IPS-20b (cell line): ENCODE measurements at regions not wholly inside any gene's neighbourhood (a gene's known extent, or its start where the extent isn't known, plus 50 kb on each side); places are given as distances from the start of the nearest gene placed in this dataset.

Experiments used
- H3K27ac ChIP-seq: one replicate; pipeline ENCODE4 v1.5.1; 2013; ENCODE audit warnings: low read length
- H3K27me3 ChIP-seq: 2 replicates; pipeline ENCODE4 v1.6.1; 2013; ENCODE audit warnings: mild to moderate bottlenecking, low read length, inconsistent platforms; ENCODE audit not compliant: insufficient read depth
- H3K36me3 ChIP-seq: 2 replicates; pipeline ENCODE4 v1.6.1; 2013; ENCODE audit warnings: low read depth, mild to moderate bottlenecking, inconsistent platforms, low read length, moderate library complexity; ENCODE audit not compliant: insufficient read depth
- H3K4me1 ChIP-seq: 2 replicates; pipeline ENCODE4 v1.6.1; 2013; ENCODE audit warnings: mild to moderate bottlenecking, control low read depth, inconsistent platforms, low read length, moderate library complexity; ENCODE audit not compliant: insufficient read depth
- H3K4me3 ChIP-seq: 2 replicates; pipeline ENCODE4 v1.5.1; 2013; ENCODE audit warnings: mild to moderate bottlenecking, low read length, inconsistent platforms
- H3K9ac ChIP-seq: 2 replicates; pipeline ENCODE4 v1.6.1; 2013; ENCODE audit warnings: low read depth, mild to moderate bottlenecking, inconsistent platforms, low read length, moderate library complexity
- H3K9me3 ChIP-seq: 2 replicates; pipeline ENCODE4 v1.6.1; 2013; ENCODE audit warnings: mild to moderate bottlenecking, low read depth, low read length, inconsistent platforms; ENCODE audit not compliant: insufficient read depth

DNA sequence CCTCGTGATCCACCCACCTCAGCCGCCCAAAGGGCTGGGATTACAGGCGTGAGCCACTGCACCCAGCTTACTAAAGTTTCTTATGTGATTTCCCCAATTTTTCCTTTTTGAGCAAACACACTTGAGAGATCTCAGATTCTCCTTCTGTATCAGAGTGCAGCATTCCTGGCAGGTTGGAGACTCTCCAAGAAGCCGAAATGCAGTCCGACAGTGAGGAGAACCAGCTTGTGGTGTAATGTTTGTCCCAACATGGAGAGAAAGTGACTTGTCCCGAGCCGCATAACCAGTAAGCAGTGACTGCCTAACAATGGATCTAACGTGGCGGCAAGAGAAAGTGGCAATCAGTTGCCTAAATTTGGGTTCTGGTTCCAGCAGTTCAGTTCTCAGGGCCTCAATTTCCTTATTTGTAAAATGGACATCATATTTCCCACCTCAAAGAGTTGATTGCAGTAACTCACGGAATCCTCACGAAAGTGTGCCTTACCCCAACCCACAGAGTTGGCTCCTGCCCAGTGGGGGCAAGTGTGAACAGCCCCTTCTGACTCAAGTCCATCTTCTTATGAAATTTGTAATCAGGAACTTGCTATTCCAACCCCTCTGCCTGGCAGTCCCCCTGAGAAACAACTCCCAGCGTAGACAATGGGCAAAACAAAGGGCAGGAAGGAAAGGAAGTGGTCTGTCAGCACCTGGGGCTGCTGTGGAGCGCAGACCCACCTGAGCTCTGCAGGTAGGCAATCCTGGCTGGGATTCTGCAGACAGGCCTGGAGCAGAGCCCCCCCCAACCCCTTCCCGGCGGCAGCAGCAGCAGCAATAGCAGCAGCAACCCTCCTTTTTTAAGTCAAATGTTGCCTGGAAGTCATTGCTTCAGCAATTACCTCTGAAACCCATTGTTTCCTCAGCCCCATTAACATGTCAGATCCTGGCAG lies 223.6 kb upstream of the POU3F1 start:
- Histone ChIP-seq H3K9ac (peak overlapping the region; percentile 83), H3K27me3 (no peaks in the 10 kb centered on the region), H3K27ac (peak overlapping the region; percentile 99), H3K36me3 (no peaks in the 10 kb centered on the region), H3K4me3 (peak overlapping the region; percentile 47; the same call in 1 of the 2 replicates), H3K9me3 (no peaks in the 10 kb centered on the region), H3K4me1 (peaks cover 40% of the 10 kb centered on the region)

DNA sequence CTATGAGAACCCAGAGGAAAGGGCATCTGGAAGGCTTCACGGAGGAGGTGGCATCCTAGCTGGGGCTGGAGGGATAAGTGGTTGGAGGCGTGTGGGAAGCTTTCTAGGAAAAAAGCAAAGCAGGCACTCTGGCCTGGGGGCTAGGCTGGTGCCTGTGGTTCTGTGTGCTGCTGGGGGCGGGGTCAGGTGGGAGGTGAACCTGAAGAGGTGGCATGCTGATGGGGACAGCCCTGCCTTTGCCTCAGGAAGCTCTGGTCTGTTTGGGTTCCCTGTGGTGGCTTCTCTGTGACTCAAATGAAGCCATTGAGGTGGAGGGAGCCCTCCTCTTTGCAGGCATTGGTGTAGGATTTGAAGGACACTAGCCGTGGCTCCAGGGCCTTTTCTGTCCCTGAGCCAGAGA lies 221.6 kb upstream of the POU3F1 start:
- Histone ChIP-seq H3K36me3 (no peaks in the 10 kb centered on the region), H3K27ac (peak overlapping the region; percentile 18), H3K4me3 (no peak overlapping the region), H3K9me3 (no peaks in the 10 kb centered on the region), H3K9ac (0 out of 2 replicates have a peak overlapping the region, but pooled peaks have one; percentile 7), H3K27me3 (no peaks in the 10 kb centered on the region), H3K4me1 (peaks cover 34% of the 10 kb centered on the region)

DNA sequence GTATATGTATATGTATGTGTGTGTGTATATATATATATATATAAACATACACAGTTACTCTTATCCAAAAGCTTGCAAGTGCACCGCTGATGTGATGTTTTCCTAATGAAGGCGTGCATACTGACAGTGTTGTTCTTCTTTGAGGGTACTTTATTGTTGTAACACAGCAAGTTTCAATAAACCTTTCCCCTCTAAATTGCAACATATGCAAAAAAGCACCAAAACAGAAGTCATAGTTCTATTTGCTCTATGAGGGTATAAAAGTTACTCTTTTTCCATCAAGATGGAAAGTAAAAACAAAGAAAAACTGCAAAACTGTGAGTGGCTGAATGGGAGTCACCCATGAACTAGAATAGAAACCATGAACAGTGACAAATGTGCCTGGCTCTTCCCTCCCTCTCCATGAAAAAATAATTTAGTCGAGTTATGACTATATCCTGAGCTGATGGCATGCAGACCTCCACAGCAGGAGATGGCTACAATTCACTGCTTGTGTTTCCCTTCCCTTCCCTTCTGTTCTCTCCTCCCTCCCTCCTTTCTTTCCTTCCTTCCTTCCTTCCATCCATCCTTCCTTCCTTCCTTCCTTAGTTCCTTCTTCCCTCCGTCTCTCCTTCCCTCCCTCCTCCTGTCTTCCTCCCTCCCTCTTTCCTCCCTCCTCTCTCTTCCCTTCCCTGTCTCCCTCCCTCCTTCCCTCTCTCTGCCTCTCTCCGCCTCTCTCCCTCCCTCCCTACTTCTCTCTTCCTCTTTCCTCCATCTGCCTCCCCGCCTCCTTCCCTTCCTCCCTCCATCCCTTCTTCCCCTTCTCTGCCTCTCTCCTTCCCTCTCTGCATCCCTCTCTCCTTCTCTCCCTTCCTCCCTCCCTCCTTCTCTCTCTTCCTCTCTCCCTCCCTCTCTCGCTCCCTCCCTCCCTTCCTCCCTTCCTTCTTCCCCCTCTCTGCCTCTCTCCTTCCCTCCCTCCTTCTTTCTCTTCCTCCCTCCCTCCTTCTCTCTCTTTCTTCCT lies 220.7 kb upstream of the POU3F1 start:
- Histone ChIP-seq H3K9ac (no peak overlapping the region), H3K27ac (no peak overlapping the region), H3K27me3 (no peaks in the 10 kb centered on the region), H3K4me1 (peaks cover 25% of the 10 kb centered on the region), H3K9me3 (no peaks in the 10 kb centered on the region), H3K36me3 (no peaks in the 10 kb centered on the region), H3K4me3 (no peak overlapping the region)

DNA sequence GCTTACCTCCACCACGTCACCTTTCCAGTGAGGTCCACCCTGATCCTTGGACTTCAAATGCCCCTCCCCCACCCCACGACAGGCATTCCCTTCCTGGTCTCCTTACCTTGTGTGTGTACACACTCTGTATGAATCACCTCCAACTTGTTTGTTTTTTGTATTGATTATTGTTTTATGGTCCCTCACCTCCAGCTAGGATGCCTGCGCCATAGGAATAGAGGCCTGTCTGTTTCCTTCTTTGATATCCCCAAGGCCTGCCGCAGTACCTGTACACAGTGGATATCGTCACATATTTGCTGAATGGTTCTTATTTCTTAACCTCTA lies 219.6 kb upstream of the POU3F1 start:
- Histone ChIP-seq H3K4me1 (peaks cover 21% of the 10 kb centered on the region), H3K9me3 (no peaks in the 10 kb centered on the region), H3K9ac (no peak overlapping the region), H3K27ac (no peak overlapping the region), H3K27me3 (no peaks in the 10 kb centered on the region), H3K4me3 (no peak overlapping the region), H3K36me3 (no peaks in the 10 kb centered on the region)

DNA sequence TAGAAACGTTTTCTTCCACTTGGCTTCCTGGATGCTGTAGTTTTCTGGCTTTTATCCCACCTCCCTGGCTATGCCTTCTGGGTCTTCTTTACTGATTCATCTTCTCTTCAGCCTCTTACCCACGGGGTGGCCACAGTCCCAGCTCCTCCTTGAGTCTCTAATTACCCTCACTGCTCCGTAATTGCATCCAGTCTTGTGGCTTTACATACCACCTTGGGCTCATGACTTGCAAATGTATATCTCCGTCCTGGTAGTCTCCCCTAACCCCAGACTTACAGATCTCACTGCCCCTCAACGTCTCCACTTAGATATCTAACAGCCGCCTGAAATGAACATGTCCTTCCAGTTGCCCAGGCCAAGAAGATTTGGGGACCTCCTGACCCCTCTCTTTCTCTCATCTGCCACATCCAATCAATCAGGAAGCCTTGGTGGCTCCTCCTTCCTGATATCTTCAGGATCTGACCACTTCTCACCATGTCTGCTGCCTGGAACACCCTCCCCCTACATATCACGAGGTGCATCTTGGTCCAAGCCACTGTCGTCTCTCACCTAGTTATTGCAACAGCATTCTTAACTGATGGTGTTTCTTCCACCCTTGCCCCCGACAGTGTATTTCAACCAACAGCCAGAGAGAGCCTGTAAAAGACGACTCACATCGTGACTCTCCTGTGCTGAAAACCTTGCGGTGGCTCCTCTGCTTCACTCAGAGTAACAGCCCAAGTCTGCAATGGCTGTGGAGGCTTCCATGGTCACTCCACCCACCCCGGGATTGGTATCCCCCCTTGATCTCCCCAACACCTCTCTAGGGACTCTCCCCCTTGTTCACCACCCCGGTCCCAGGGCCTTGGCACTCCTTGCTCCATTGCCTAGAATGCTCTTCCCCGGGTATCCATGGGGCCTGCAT lies 219.0 kb upstream of the POU3F1 start:
- Histone ChIP-seq H3K27me3 (0 out of 2 replicates have a peak, but pooled peaks cover 4% of the 10 kb centered on the region), H3K9me3 (no peaks in the 10 kb centered on the region), H3K4me3 (no peak overlapping the region), H3K36me3 (no peaks in the 10 kb centered on the region), H3K4me1 (peaks cover 15% of the 10 kb centered on the region), H3K9ac (no peak overlapping the region), H3K27ac (no peak overlapping the region)

DNA sequence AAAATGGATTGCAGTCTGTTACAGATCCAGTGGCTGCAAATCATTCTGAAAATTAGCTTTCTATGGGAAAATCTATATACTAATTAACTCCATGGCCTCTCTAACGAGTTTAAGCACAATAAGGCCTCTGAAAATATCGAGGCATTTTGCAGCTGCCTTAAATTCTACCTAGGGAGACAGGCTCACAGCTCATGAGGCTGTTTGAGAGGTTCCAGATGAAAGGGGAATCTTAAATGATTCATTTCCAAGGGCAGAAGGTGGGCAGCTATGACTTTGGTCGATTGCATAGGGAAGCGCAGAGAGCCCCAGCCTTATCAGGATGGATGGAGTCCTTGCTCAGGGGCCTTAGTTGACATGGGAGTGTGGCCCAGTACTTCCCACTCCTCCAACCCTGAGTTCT lies 216.8 kb upstream of the POU3F1 start:
- H3K36me3 ChIP-seq, result no peaks in the 10 kb centered on the region

DNA sequence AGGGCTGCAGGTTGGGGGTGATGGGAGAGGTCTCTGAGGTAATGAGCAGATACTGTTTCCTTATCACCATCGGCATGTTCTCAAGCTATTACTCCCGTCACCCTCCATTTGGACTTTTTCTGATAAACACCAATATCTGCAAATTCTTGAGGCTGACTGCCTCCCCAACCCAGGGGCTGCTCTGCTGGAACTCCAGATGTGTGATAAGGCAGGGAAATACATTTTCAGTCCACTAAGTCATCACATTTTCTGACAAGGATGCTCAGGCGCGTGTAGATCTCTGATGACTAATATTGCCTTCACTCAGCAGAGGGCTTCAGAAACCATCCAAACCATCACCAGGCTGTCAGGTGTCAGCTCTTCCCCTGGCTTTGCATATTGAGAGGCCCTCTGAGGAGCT lies 215.0 kb upstream of the POU3F1 start:
- Histone ChIP-seq H3K4me3 (no peak overlapping the region), H3K9me3 (no peaks in the 10 kb centered on the region), H3K9ac (no peak overlapping the region), H3K27me3 (peaks cover 4% of the 10 kb centered on the region; the same call in 1 of the 2 replicates), H3K36me3 (no peaks in the 10 kb centered on the region), H3K4me1 (no peaks in the 10 kb centered on the region; the same call in 1 of the 2 replicates), H3K27ac (no peak overlapping the region)

More for the DNA sequence above, 216.8 kb upstream of the POU3F1 start:
- Histone ChIP-seq H3K27ac (no peak overlapping the region), H3K9me3 (no peaks in the 10 kb centered on the region), H3K4me3 (no peak overlapping the region), H3K4me1 (peaks cover 3% of the 10 kb centered on the region; the same call in 1 of the 2 replicates), H3K9ac (no peak overlapping the region), H3K27me3 (peaks cover 4% of the 10 kb centered on the region; the same call in 1 of the 2 replicates)

DNA sequence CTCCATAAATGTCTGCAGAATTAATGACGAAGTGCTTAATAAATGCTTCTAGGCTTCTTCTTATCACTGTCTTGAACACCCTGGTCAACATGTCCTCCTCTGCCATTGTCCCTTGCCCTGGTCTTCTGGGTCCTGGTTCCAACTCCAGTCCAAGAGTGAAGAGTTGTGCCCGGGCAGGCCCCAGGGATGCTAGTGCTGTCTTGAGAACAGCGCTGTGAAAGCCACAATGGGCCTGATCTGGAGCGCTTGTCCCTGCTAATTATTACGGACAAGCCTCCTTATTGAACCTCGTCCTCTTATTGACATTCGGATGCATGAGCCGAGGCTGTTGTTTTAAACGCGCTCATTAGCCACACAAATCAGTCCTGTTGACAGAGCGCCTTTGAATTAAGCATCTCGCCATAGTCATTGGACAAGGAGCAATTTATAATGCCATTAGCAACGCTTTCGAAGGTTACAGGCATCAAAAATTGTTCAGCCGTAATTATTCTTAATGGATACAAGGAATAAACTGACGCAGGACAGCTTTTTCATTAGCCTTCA lies 211.6 kb upstream of the POU3F1 start:
- H3K27me3 ChIP-seq, result peaks cover 10% of the 10 kb centered on the region; the same call in 1 of the 2 replicates
- H3K36me3 ChIP-seq, result no peaks in the 10 kb centered on the region
- no peaks in the 10 kb centered on the region for H3K4me1 ChIP-seq

DNA sequence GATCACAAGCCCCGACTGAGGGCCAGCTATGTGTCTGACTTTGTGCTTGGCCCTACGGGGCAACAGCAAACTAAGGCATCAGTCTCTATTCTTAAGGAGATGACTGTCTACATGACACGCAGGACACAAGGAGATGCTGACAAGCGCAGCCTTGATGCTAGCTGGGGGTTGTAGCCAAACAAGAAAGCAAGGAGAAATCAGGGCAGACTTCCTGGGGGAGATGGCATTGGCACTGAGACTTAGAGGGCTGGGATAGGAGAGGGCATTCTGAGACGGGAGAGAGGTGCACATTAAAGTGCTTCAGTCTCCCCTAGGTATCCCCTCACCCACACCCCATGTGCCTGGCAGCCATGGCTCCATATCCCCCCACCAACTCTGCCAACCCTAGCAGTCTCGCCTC lies 210.8 kb upstream of the POU3F1 start:
- no peaks in the 10 kb centered on the region for H3K9me3 ChIP-seq
- peaks cover 10% of the 10 kb centered on the region; the same call in 1 of the 2 replicates for H3K27me3 ChIP-seq
- H3K36me3 ChIP-seq, result no peaks in the 10 kb centered on the region
- H3K4me3 ChIP-seq, result no peak overlapping the region
- H3K4me1 ChIP-seq, result no peaks in the 10 kb centered on the region
- H3K9ac ChIP-seq, result no peak overlapping the region
- no peak overlapping the region for H3K27ac ChIP-seq

More for the DNA sequence above, 211.6 kb upstream of the POU3F1 start:
- Histone ChIP-seq H3K4me3 (no peak overlapping the region), H3K27ac (no peak overlapping the region), H3K9me3 (no peaks in the 10 kb centered on the region), H3K9ac (no peak overlapping the region)

DNA sequence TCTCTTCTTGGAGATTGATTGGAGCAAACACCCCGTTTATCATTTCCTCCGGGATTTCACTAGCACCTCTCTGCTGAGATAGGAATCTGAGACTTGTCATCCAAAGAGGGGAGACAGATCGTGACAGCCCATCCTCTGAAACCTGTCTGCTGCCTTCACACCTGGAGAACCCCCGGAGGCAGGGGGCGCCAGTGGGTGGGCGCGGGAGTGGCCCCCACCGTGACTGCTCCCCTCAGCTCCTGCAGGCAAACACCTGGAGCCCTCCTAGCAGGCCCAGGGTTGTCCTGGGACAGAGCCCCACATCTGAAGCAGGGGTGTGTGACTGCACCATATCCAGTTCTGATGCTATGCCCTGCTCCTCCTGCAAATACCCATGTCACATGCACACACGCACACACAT lies 209.5 kb upstream of the POU3F1 start:
- Histone ChIP-seq H3K36me3 (no peaks in the 10 kb centered on the region), H3K4me3 (no peak overlapping the region), H3K27me3 (peaks cover 10% of the 10 kb centered on the region; the same call in 1 of the 2 replicates), H3K27ac (no peak overlapping the region), H3K4me1 (no peaks in the 10 kb centered on the region), H3K9me3 (no peaks in the 10 kb centered on the region), H3K9ac (no peak overlapping the region)
